ENCODE measurements at regions not wholly inside any gene's neighbourhood (a gene's known extent, or its start where the extent isn't known, plus 50 kb on each side); places are given as distances from the start of the nearest gene placed in this dataset.

DNA sequence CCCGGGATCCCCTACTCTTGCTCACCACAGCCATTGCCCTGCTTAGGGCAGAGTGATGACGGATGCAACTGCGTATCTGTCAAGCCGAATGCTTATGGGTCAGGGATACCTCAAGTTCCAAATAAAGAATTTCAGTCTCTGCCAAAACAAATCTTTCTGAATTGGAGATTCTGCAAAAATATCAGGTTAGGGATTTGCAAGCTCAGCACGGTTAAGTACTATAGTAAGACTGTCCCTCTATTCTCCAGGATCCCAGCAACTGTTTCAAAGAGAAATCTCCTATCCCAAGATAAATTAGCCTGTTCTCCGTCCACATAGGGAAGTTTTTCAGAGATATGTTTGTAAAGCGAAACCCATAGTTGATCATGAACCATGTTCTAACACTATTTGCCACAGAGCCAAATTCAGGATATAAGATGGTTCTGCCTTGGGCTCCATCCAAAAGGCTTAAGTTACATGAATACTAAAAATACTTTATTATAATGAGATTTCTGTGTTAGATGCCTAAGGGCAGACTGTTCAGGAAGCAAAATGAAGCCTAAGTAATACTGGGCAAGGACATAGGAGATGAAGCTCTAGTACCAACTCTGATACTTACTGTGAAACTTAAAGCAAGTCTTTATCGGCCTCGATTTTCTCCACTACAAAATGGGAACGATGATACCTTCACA is 100.1 kb upstream of the LPP start:
- H3K27ac ChIP-seq: peak overlapping the region; percentile 34; the same call in 1 of the 2 replicates
- TF ChIP-seq, protein P1, sequence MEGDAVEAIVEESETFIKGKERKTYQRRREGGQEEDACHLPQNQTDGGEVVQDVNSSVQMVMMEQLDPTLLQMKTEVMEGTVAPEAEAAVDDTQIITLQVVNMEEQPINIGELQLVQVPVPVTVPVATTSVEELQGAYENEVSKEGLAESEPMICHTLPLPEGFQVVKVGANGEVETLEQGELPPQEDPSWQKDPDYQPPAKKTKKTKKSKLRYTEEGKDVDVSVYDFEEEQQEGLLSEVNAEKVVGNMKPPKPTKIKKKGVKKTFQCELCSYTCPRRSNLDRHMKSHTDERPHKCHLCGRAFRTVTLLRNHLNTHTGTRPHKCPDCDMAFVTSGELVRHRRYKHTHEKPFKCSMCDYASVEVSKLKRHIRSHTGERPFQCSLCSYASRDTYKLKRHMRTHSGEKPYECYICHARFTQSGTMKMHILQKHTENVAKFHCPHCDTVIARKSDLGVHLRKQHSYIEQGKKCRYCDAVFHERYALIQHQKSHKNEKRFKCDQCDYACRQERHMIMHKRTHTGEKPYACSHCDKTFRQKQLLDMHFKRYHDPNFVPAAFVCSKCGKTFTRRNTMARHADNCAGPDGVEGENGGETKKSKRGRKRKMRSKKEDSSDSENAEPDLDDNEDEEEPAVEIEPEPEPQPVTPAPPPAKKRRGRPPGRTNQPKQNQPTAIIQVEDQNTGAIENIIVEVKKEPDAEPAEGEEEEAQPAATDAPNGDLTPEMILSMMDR (conservative IDR thresholded peaks at IDR 0.05): no peak

DNA sequence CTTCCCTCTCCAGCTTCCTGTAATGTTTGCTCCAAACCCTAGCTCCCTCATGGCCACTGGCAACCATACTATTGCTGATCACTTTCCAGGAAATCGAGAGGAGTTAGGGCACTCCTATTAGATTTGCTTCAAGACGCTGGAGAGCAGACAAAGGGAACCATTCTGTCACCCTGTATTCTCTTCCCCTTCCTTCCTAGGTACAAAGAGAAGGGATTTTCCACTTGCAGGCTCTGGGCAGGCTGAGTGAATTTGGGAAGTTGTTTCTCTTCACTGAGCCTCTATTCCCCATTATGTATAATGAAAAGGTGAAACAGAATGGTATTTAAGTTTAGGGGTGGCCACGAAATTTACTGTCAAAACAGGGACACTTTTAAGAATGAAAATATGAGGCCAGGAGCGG is 99.4 kb upstream of the LPP start:
- H3K27ac ChIP-seq: no peak overlapping the region
- TF ChIP-seq, protein P1 (conservative IDR thresholded peaks at IDR 0.05): no peak

DNA sequence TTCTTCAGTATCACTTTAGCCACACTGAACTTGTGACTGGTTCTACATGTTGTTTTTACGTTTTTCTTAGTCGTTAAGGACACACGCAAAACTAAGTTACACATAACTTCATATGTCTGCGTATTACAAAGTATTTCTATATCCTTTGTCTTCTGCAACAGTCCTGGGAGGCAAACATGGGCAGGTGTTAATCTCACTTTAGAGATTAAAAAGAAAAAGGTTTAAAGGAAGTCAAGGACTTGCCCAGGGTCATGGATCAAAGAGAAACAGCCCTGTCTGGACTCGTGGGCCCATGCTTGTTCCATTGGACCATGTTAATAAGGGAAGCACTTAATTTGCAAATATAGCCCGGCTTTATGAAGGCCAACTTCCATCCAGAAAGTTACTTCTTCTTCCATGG is 98.6 kb upstream of the LPP start:
- TF ChIP-seq, protein P1 (conservative IDR thresholded peaks at IDR 0.05): no peak
- H3K27ac ChIP-seq: no peak overlapping the region

DNA sequence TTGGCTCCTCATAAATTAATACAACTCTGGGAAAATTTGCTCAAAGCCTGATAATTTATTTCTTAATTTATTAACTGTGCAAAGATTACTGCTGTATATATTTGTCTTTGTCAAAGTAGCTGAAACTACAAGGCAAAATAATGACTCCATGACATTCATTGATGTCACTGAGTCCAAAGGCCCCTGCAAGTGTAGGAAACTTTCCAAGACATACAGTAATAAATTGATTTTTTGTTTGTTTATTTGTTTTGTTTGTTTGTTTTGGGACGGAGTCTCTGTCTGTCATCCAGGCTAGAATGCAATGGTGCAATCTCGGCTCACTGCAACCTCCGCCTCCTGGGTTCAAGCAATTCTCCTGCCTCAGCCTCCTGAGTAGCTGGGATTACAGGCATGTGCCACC is 96.8 kb upstream of the LPP start:
- H3K27ac ChIP-seq: no peak overlapping the region
- TF ChIP-seq, protein P1 (conservative IDR thresholded peaks at IDR 0.05): no peak

DNA sequence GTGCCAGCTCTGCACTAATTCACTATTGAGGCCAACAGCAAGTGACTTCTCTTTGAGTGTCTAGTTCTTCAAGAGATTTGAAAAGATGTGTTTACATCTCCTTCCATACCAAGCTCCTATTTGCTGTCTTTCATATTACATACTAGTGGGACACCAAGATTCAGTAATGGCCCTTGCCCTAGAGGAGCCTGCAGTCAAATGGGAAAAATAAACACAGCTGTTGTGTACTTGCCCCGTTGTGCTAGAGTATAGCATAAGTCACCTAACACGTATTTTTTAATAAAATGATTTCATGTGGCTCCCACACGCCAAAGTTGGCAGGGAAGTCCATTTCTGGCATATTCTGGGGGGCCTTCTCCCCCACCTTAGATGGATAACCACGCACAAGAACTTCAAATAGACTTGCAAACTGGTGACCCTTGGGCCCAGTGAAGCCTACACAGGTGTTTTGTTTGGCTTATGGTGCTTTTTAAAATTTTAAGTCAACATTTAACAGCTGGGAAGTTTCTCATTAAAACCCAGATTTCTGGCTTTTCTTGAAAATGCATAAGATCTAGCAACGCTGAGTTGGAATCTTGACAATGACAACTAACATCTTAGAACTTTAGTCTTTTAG is 95.3 kb upstream of the LPP start:
- TF ChIP-seq, protein P1 (conservative IDR thresholded peaks at IDR 0.05): no peak
- no peak overlapping the region for H3K27ac ChIP-seq

DNA sequence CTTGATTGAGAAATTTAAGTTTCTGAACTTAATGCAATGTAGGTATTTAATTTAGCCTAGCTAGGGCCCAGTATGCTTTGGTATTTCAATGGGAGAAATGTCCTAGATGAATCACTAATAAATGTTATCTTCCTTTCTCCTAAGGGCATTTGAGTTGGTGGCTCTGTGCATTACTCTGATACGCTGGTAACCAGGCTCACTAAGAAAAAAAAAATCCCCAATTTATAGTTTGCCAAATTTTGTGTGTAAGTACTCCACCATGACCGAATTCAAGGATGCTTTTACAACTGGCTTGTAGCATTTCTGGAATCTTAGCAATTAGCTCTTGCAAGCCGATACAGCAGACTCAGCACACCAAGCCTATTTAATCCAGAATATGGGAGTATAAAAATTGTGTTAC is 94.6 kb upstream of the LPP start:
- no peak overlapping the region for H3K27ac ChIP-seq
- TF ChIP-seq, protein P1 (conservative IDR thresholded peaks at IDR 0.05): no peak

DNA sequence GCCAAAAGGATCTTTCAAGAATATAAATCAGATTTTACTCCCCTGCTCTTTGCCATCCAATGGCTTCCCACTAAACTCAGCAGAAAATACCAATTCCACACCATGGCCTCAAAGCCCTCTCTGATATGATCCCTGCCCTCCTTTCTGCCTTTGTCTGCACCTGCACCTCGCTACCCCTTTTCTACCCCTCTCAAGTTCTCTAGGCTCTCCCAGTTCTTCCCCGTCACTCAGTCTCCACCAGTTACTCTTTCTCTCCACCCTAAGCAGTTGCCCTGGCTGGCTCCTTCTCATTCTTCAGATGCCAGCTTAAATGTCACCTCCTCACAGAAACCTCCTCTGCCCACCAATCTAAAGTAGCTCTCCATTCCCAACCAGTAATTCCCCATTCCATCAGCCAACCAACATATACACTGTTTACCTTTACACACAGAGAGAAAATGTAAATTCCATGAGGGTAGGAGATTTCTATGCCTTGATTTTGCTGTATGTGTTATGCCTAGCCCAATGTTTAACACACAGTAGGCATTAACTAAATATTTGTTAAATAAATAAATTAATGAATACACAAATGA is 93.6 kb upstream of the LPP start:
- TF ChIP-seq, protein P1 (conservative IDR thresholded peaks at IDR 0.05): no peak
- peak overlapping the region; percentile 74 for H3K27ac ChIP-seq

Data from VCaP (cell line).